Calu3 (cell line): ENCODE measurements at regions not wholly inside any gene's neighbourhood (a gene's known extent, or its start where the extent isn't known, plus 50 kb on each side); places are given as distances from the start of the nearest gene placed in this dataset.
"Not testable (repeated sequence)": the region's sequence is repeated elsewhere in the genome, so short reads cannot be mapped to it uniquely, and the experiment has no call there.

Experiments used
- BruUV-seq: library from RNA; stranded (reverse); fragments of 400-500 nt; replicated peaks from 2 replicates; lab custom pipeline; 2021; lab: Mats Ljungman, UMichigan
- CTCF ChIA-PET: fragments of 300-600 bp; sonication (Branson Sonifier 250); formaldehyde crosslinking; loops from one replicate; lab custom pipeline; 2022; ENCODE audit warnings: antibody characterized with exemption; lab: Charles Lee
- DNase-seq: peaks from one replicate; pipeline ENCODE4 v3.0.0; 2022
- H3K27ac Mint-ChIP-seq: one replicate; pipeline ENCODE4 v1.8.0; 2022; ENCODE audit warnings: mixed read lengths; ENCODE audit not compliant: unreplicated experiment
- H3K27me3 Mint-ChIP-seq: one replicate; pipeline ENCODE4 v1.8.0; 2022; ENCODE audit warnings: mixed read lengths; ENCODE audit not compliant: unreplicated experiment
- H3K36me3 Mint-ChIP-seq: one replicate; pipeline ENCODE4 v1.8.0; 2022; ENCODE audit warnings: mild to moderate bottlenecking, moderate library complexity, mixed read lengths; ENCODE audit not compliant: insufficient read depth, unreplicated experiment
- H3K4me1 Mint-ChIP-seq: one replicate; pipeline ENCODE4 v1.8.0; 2022; ENCODE audit warnings: mild to moderate bottlenecking, low read depth, mixed read lengths; ENCODE audit not compliant: unreplicated experiment
- H3K4me3 Mint-ChIP-seq: one replicate; pipeline ENCODE4 v1.8.0; 2022; ENCODE audit warnings: mild to moderate bottlenecking, low read depth, moderate library complexity, mixed read lengths; ENCODE audit not compliant: unreplicated experiment
- H3K9me3 Mint-ChIP-seq: one replicate; pipeline ENCODE4 v1.8.0; 2022; ENCODE audit warnings: low read depth, mixed read lengths; ENCODE audit not compliant: unreplicated experiment
- intact Hi-C: fragments of 100-400 bp; cut with micrococcal nuclease; formaldehyde crosslinking; loops from one replicate; pipeline ENCODE4 v1.10.0; 2022; ENCODE audit not compliant: unreplicated experiment

GRCh38 chr1:120567620-120568019 lies 152.8 kb downstream of the NBPF8 start:
- not testable (repeated sequence) for H3K36me3 Mint-ChIP-seq, H3K4me3 Mint-ChIP-seq, BruUV-seq

GRCh38 chr1:120575201-120575600 lies 148.5 kb upstream of the NBPF26 start:
- H3K36me3 Mint-ChIP-seq, CTCF ChIA-PET, H3K4me3 Mint-ChIP-seq, H3K27me3 Mint-ChIP-seq, DNase-seq, H3K27ac Mint-ChIP-seq, H3K4me1 Mint-ChIP-seq, intact Hi-C loops, H3K9me3 Mint-ChIP-seq, BruUV-seq: not testable (repeated sequence)

More at GRCh38 chr1:120567620-120568019, 152.8 kb downstream of the NBPF8 start:
- CTCF ChIA-PET, H3K9me3 Mint-ChIP-seq, H3K27me3 Mint-ChIP-seq, H3K4me1 Mint-ChIP-seq, H3K27ac Mint-ChIP-seq, intact Hi-C loops, DNase-seq: not testable (repeated sequence)

- H3K4me1 Mint-ChIP-seq, H3K9me3 Mint-ChIP-seq, H3K27ac Mint-ChIP-seq, H3K27me3 Mint-ChIP-seq, H3K36me3 Mint-ChIP-seq, CTCF ChIA-PET, DNase-seq, H3K4me3 Mint-ChIP-seq, BruUV-seq, intact Hi-C loops: not testable (repeated sequence)
Measured at GRCh38 chr1:120582135-120582534, 141.6 kb upstream of the NBPF26 start.

- CTCF ChIA-PET, H3K4me1 Mint-ChIP-seq, BruUV-seq, H3K27ac Mint-ChIP-seq, H3K9me3 Mint-ChIP-seq, H3K4me3 Mint-ChIP-seq, DNase-seq, H3K36me3 Mint-ChIP-seq, H3K27me3 Mint-ChIP-seq, intact Hi-C loops: not testable (repeated sequence)
Measured at GRCh38 chr1:120586053-120586452, 137.7 kb upstream of the NBPF26 start.

GRCh38 chr1:120588811-120589210 lies 134.9 kb upstream of the NBPF26 start:
- CTCF ChIA-PET, H3K4me3 Mint-ChIP-seq, H3K27me3 Mint-ChIP-seq, intact Hi-C loops, DNase-seq, H3K36me3 Mint-ChIP-seq, BruUV-seq, H3K4me1 Mint-ChIP-seq, H3K9me3 Mint-ChIP-seq, H3K27ac Mint-ChIP-seq: not testable (repeated sequence)

- DNase-seq, H3K4me3 Mint-ChIP-seq, intact Hi-C loops, H3K27ac Mint-ChIP-seq, H3K27me3 Mint-ChIP-seq, H3K4me1 Mint-ChIP-seq, H3K36me3 Mint-ChIP-seq, H3K9me3 Mint-ChIP-seq, CTCF ChIA-PET, BruUV-seq: not testable (repeated sequence)
Measured at GRCh38 chr1:120591774-120592173, 132.0 kb upstream of the NBPF26 start.

GRCh38 chr1:120592943-120593342 lies 130.8 kb upstream of the NBPF26 start:
- H3K27ac Mint-ChIP-seq, H3K27me3 Mint-ChIP-seq, BruUV-seq, intact Hi-C loops, DNase-seq, H3K4me1 Mint-ChIP-seq, H3K36me3 Mint-ChIP-seq, H3K4me3 Mint-ChIP-seq, H3K9me3 Mint-ChIP-seq, CTCF ChIA-PET: not testable (repeated sequence)

- H3K4me1 Mint-ChIP-seq, H3K4me3 Mint-ChIP-seq, H3K27me3 Mint-ChIP-seq, BruUV-seq, H3K27ac Mint-ChIP-seq, intact Hi-C loops, CTCF ChIA-PET, H3K9me3 Mint-ChIP-seq, H3K36me3 Mint-ChIP-seq, DNase-seq: not testable (repeated sequence)
Measured at GRCh38 chr1:120593648-120594047, 130.1 kb upstream of the NBPF26 start.

- BruUV-seq, H3K36me3 Mint-ChIP-seq, CTCF ChIA-PET, H3K27ac Mint-ChIP-seq, intact Hi-C loops, H3K4me1 Mint-ChIP-seq, H3K9me3 Mint-ChIP-seq, H3K27me3 Mint-ChIP-seq, DNase-seq, H3K4me3 Mint-ChIP-seq: not testable (repeated sequence)
Measured at GRCh38 chr1:120598331-120598951, 125.3 kb upstream of the NBPF26 start.

GRCh38 chr1:120599511-120599910 lies 124.2 kb upstream of the NBPF26 start:
- H3K36me3 Mint-ChIP-seq, CTCF ChIA-PET, H3K9me3 Mint-ChIP-seq, DNase-seq, intact Hi-C loops, H3K4me1 Mint-ChIP-seq, H3K27ac Mint-ChIP-seq, H3K27me3 Mint-ChIP-seq, BruUV-seq, H3K4me3 Mint-ChIP-seq: not testable (repeated sequence)
